ENCODE measurements at regions not wholly inside any gene's neighbourhood (a gene's known extent, or its start where the extent isn't known, plus 50 kb on each side); places are given as distances from the start of the nearest gene placed in this dataset.

DNA sequence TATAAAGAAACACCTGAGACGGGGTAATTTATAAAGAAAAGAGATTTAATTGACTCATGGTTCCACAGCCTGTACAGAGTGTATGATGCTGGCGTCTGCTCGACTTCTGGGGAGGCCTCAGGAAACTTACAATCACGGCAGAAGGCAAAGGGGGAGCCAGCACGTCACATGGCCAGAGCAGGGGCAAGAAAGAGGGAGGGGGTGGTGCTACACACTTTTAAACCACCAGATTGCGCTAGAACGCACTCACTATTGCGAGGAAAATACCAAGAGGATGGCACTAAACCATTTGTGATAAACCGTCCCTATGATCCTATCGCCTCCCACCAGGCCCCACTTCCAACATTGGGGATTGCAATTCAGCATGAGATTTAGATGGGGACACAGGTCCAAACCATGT is 79.7 kb upstream of the CARD18 start:
- DNase-seq (ENCODE audit: insufficient read length, low spot score) = no peak

GRCh38 chr11:105215528-105215927 is 76.0 kb upstream of the CARD18 start:
- FAIRE-seq (no peak), DNase-seq (ENCODE audit: insufficient read length, low spot score) (no peak)
- TF ChIP-seq POLR2AphosphoS5 (IDR thresholded peaks at IDR 0.05; ENCODE audit: low read depth, low read length) (no peak), PAX5 (IDR thresholded peaks at IDR 0.05; ENCODE audit: insufficient read depth, low read length, severe bottlenecking) (no peak), TAF1 (IDR thresholded peaks at IDR 0.05; ENCODE audit: low read depth, low read length) (no peak), SPI1 (IDR thresholded peaks at IDR 0.05; ENCODE audit: low read depth, low read length) (no peak), POLR2A (IDR thresholded peaks at IDR 0.05; ENCODE audit: low read depth, low read length) (no peak), POU2F2 (IDR thresholded peaks at IDR 0.05; ENCODE audit: low read depth, low read length) (no peak)

More for the DNA sequence above, 79.7 kb upstream of the CARD18 start:
- no peak for TF ChIP-seq PAX5 (IDR thresholded peaks at IDR 0.05; ENCODE audit: insufficient read depth, low read length, severe bottlenecking)
- no peak for TF ChIP-seq SPI1 (IDR thresholded peaks at IDR 0.05; ENCODE audit: low read depth, low read length)
- no peak for TF ChIP-seq POU2F2 (IDR thresholded peaks at IDR 0.05; ENCODE audit: low read depth, low read length)
- no peak for TF ChIP-seq POLR2A (IDR thresholded peaks at IDR 0.05; ENCODE audit: low read depth, low read length)
- no peak for TF ChIP-seq POLR2AphosphoS5 (IDR thresholded peaks at IDR 0.05; ENCODE audit: low read depth, low read length)
- TF ChIP-seq TAF1 (IDR thresholded peaks at IDR 0.05; ENCODE audit: low read depth, low read length) = no peak
- FAIRE-seq = no peak

- TF ChIP-seq POLR2AphosphoS5 (IDR thresholded peaks at IDR 0.05; ENCODE audit: low read depth, low read length) = no peak
- no peak for TF ChIP-seq PAX5 (IDR thresholded peaks at IDR 0.05; ENCODE audit: insufficient read depth, low read length, severe bottlenecking)
- no peak for TF ChIP-seq POLR2A (IDR thresholded peaks at IDR 0.05; ENCODE audit: low read depth, low read length)
- TF ChIP-seq POU2F2 (IDR thresholded peaks at IDR 0.05; ENCODE audit: low read depth, low read length) = no peak
- TF ChIP-seq TAF1 (IDR thresholded peaks at IDR 0.05; ENCODE audit: low read depth, low read length) = no peak
- no peak for TF ChIP-seq SPI1 (IDR thresholded peaks at IDR 0.05; ENCODE audit: low read depth, low read length)
Measured at GRCh38 chr11:105211806-105212554, 72.4 kb upstream of the CARD18 start.

GRCh38 chr11:105208019-105208418 is 68.5 kb upstream of the CARD18 start:
- FAIRE-seq = no peak
- no peak for TF ChIP-seq POLR2AphosphoS5 (IDR thresholded peaks at IDR 0.05; ENCODE audit: low read depth, low read length)
- TF ChIP-seq POU2F2 (IDR thresholded peaks at IDR 0.05; ENCODE audit: low read depth, low read length) = no peak
- TF ChIP-seq POLR2A (IDR thresholded peaks at IDR 0.05; ENCODE audit: low read depth, low read length) = no peak
- TF ChIP-seq PAX5 (IDR thresholded peaks at IDR 0.05; ENCODE audit: insufficient read depth, low read length, severe bottlenecking) = no peak
- DNase-seq (ENCODE audit: insufficient read length, low spot score) = no peak

More at GRCh38 chr11:105211806-105212554, 72.4 kb upstream of the CARD18 start:
- no peak for FAIRE-seq
- DNase-seq (ENCODE audit: insufficient read length, low spot score) = no peak

DNA sequence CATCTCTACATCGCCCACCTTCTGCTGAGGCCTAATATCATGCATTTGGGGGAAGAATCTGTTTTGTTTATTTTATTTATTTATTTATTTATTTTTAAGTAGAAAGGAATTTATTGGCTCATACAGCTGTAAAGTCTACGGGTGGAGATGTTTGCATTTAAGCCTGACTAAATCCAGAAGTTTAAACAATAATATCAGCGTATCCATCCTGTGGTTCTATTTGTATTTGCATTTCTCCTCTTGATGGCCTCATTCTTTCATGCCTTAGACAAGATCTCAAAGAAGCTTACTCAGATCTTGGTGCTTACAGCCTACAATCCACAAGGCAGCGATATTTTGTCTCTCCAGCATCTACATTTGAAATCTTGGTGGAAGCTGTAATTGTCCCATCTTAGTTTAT is 67.1 kb upstream of the CARD18 start:
- no peak for FAIRE-seq
- DNase-seq (ENCODE audit: insufficient read length, low spot score) = no peak
- TF ChIP-seq TAF1 (IDR thresholded peaks at IDR 0.05; ENCODE audit: low read depth, low read length) (no peak), POLR2AphosphoS5 (IDR thresholded peaks at IDR 0.05; ENCODE audit: low read depth, low read length) (no peak), PAX5 (IDR thresholded peaks at IDR 0.05; ENCODE audit: insufficient read depth, low read length, severe bottlenecking) (no peak), SPI1 (IDR thresholded peaks at IDR 0.05; ENCODE audit: low read depth, low read length) (no peak), POLR2A (IDR thresholded peaks at IDR 0.05; ENCODE audit: low read depth, low read length) (no peak), POU2F2 (IDR thresholded peaks at IDR 0.05; ENCODE audit: low read depth, low read length) (no peak)

DNA sequence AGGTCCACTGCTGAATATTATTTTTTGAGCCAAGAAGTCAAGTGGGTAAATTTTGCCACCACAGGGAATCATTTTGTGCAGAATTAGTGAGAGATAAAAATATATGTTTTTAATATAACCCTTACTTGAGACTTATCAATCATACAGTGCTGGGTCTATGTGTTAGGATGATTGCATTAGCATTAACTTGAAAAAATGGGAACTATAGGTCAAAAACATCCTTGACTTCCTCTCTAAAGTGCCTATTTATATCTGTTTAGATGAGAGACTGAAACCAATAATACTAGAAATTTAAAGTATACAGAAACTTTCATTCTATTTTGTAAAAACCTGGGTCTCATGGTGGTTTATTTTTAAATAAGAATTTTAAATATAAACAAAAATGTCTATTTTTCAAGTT is 65.1 kb upstream of the CARD18 start:
- no peak for TF ChIP-seq POLR2A (IDR thresholded peaks at IDR 0.05; ENCODE audit: low read depth, low read length)
- TF ChIP-seq TAF1 (IDR thresholded peaks at IDR 0.05; ENCODE audit: low read depth, low read length) = no peak
- TF ChIP-seq POU2F2 (IDR thresholded peaks at IDR 0.05; ENCODE audit: low read depth, low read length) = no peak
- no peak for TF ChIP-seq PAX5 (IDR thresholded peaks at IDR 0.05; ENCODE audit: insufficient read depth, low read length, severe bottlenecking)
- no peak for TF ChIP-seq POLR2AphosphoS5 (IDR thresholded peaks at IDR 0.05; ENCODE audit: low read depth, low read length)
- TF ChIP-seq SPI1 (IDR thresholded peaks at IDR 0.05; ENCODE audit: low read depth, low read length) = no peak
- no peak for FAIRE-seq
- DNase-seq (ENCODE audit: insufficient read length, low spot score) = no peak

GRCh38 chr11:105203569-105204240 is 64.1 kb upstream of the CARD18 start:
- FAIRE-seq (peak; percentile 41), DNase-seq (ENCODE audit: insufficient read length, low spot score) (no peak)
- TF ChIP-seq SPI1 (IDR thresholded peaks at IDR 0.05; ENCODE audit: low read depth, low read length) (no peak), TAF1 (IDR thresholded peaks at IDR 0.05; ENCODE audit: low read depth, low read length) (no peak), POLR2A (IDR thresholded peaks at IDR 0.05; ENCODE audit: low read depth, low read length) (no peak), PAX5 (IDR thresholded peaks at IDR 0.05; ENCODE audit: insufficient read depth, low read length, severe bottlenecking) (no peak), POLR2AphosphoS5 (IDR thresholded peaks at IDR 0.05; ENCODE audit: low read depth, low read length) (no peak), POU2F2 (IDR thresholded peaks at IDR 0.05; ENCODE audit: low read depth, low read length) (no peak)

- no peak for FAIRE-seq
- no peak for TF ChIP-seq POU2F2 (IDR thresholded peaks at IDR 0.05; ENCODE audit: low read depth, low read length)
- DNase-seq (ENCODE audit: insufficient read length, low spot score) = no peak
Measured at GRCh38 chr11:105202844-105203548, 63.4 kb upstream of the CARD18 start.

- TF ChIP-seq TAF1 (IDR thresholded peaks at IDR 0.05; ENCODE audit: low read depth, low read length) (no peak), PAX5 (IDR thresholded peaks at IDR 0.05; ENCODE audit: insufficient read depth, low read length, severe bottlenecking) (no peak), POLR2A (IDR thresholded peaks at IDR 0.05; ENCODE audit: low read depth, low read length) (no peak), POLR2AphosphoS5 (IDR thresholded peaks at IDR 0.05; ENCODE audit: low read depth, low read length) (no peak), POU2F2 (IDR thresholded peaks at IDR 0.05; ENCODE audit: low read depth, low read length) (no peak), SPI1 (IDR thresholded peaks at IDR 0.05; ENCODE audit: low read depth, low read length) (no peak)
- no peak for FAIRE-seq
- no peak for DNase-seq (ENCODE audit: insufficient read length, low spot score)
Measured at GRCh38 chr11:105202422-105202821, 62.9 kb upstream of the CARD18 start.
